ENCODE measurements at regions not wholly inside any gene's neighbourhood (a gene's known extent, or its start where the extent isn't known, plus 50 kb on each side); places are given as distances from the start of the nearest gene placed in this dataset.

DNA sequence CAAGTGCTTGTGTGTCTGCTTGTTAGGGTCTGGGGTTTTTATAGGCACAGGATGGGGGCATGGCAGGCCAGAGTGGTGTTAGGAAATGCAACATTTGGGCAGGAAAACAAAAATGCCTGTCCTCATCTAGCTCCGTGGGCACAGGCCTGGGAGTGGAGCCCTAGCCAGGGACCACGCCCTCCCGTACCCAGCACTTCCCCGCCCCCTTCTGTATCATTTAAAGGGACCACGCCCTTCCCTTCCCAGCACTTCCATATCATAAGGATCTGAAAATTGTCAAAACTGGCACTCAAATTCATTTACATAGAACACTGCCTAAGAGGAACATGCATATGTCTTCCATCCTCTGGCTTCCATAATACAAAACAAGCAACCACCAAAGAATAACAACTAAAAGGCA lies 185.8 kb downstream of the B3GLCT start:
- H4K20me1 ChIP-seq (ENCODE audit: insufficient read depth, low read length) = no peaks in the 10 kb centered on the region
- H3K4me1 ChIP-seq (ENCODE audit: insufficient read depth, low read length, poor library complexity, severe bottlenecking) = no peaks in the 10 kb centered on the region
- H3K36me3 ChIP-seq (ENCODE audit: insufficient read depth, low read length) = no peaks in the 10 kb centered on the region
- CTCF ChIA-PET (ENCODE audit: unreplicated experiment) = no interaction called here
- H3K9me2 ChIP-seq (ENCODE audit: insufficient read depth, low read length) = no peaks in the 10 kb centered on the region
- no peaks in the 10 kb centered on the region for H3K9me3 ChIP-seq (ENCODE audit: low read length)
- no peak for DNase-seq (ENCODE audit: low spot score)
- POLR2A ChIA-PET = no interaction called here
- H3K27ac ChIP-seq (ENCODE audit: low read depth, low read length, poor library complexity, severe bottlenecking) = no peak overlapping the region
- no peak overlapping the region; the same call in 1 of the 2 replicates for H2AFZ ChIP-seq (ENCODE audit: low read length)
- H3K79me2 ChIP-seq (ENCODE audit: insufficient read depth, low read depth, low read length) = no peaks in the 10 kb centered on the region
- no peak overlapping the region for H3K4me3 ChIP-seq (ENCODE audit: low read depth, low read length, poor library complexity, severe bottlenecking)
- H3K4me2 ChIP-seq (ENCODE audit: low read length) = no peak overlapping the region
- no TSS peak for BruUV-seq (replicated peaks)
- TF ChIP-seq, protein P1, sequence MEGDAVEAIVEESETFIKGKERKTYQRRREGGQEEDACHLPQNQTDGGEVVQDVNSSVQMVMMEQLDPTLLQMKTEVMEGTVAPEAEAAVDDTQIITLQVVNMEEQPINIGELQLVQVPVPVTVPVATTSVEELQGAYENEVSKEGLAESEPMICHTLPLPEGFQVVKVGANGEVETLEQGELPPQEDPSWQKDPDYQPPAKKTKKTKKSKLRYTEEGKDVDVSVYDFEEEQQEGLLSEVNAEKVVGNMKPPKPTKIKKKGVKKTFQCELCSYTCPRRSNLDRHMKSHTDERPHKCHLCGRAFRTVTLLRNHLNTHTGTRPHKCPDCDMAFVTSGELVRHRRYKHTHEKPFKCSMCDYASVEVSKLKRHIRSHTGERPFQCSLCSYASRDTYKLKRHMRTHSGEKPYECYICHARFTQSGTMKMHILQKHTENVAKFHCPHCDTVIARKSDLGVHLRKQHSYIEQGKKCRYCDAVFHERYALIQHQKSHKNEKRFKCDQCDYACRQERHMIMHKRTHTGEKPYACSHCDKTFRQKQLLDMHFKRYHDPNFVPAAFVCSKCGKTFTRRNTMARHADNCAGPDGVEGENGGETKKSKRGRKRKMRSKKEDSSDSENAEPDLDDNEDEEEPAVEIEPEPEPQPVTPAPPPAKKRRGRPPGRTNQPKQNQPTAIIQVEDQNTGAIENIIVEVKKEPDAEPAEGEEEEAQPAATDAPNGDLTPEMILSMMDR (conservative IDR thresholded peaks at IDR 0.05; ENCODE audit: low read length) = no peak
- no peak for TF ChIP-seq EZH2phosphoT487 (IDR thresholded peaks at IDR 0.05; ENCODE audit: borderline replicate concordance, low read depth, low read length)
- intact Hi-C loops (cut with micrococcal nuclease; ENCODE audit: unreplicated experiment) = no loop called here

GRCh38 chr13:31394506-31394905 lies 194.7 kb downstream of the B3GLCT start:
- intact Hi-C loops (cut with micrococcal nuclease; ENCODE audit: unreplicated experiment) = no loop called here

DNA sequence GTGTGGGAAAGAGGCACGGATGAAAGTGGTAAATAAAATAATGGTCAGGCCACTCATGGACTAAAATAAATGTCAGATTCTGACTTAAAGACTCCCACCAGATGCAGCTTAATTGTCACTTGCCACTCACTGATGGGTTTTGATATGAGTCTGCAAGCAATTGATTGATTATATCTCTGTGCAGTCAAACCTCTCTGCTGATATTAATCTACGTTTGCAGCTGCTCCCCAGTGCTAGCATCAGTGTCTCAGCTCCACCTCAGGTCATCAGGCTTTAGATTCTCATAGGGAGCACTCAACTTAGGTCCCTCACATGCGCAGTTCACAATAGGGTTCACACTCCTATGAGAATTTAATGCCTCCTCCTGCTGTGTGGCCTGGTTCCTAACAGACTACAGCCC lies 195.3 kb downstream of the B3GLCT start:
- POLR2A ChIA-PET = interaction anchor here (1.2 kb wide), 1 partner anchor 155 kb away, joined by 3 read pairs; no protein-coding TSS in a partner anchor
- no peak for TF ChIP-seq EZH2phosphoT487 (IDR thresholded peaks at IDR 0.05; ENCODE audit: borderline replicate concordance, low read depth, low read length)
- TF ChIP-seq, protein P1 (conservative IDR thresholded peaks at IDR 0.05; ENCODE audit: low read length) = no peak
- no peak for DNase-seq (ENCODE audit: low spot score)
- H3K9me2 ChIP-seq (ENCODE audit: insufficient read depth, low read length) = no peaks in the 10 kb centered on the region
- CTCF ChIA-PET (ENCODE audit: unreplicated experiment) = interaction anchor here (1.0 kb wide), 1 partner anchor 159 kb away, joined by 4 read pairs; no protein-coding TSS in a partner anchor
- H2AFZ ChIP-seq (ENCODE audit: low read length) = no peak overlapping the region
- H3K4me2 ChIP-seq (ENCODE audit: low read length) = no peak overlapping the region
- BruUV-seq (replicated peaks) = no TSS peak
- H4K20me1 ChIP-seq (ENCODE audit: insufficient read depth, low read length) = no peaks in the 10 kb centered on the region
- no peak overlapping the region for H3K27ac ChIP-seq (ENCODE audit: low read depth, low read length, poor library complexity, severe bottlenecking)
- H3K4me1 ChIP-seq (ENCODE audit: insufficient read depth, low read length, poor library complexity, severe bottlenecking) = no peaks in the 10 kb centered on the region
- H3K4me3 ChIP-seq (ENCODE audit: low read depth, low read length, poor library complexity, severe bottlenecking) = no peak overlapping the region
- H3K9me3 ChIP-seq (ENCODE audit: low read length) = peaks cover 21% of the 10 kb centered on the region; the same call in 1 of the 2 replicates
- H3K36me3 ChIP-seq (ENCODE audit: insufficient read depth, low read length) = no peaks in the 10 kb centered on the region; the same call in 1 of the 2 replicates
- H3K79me2 ChIP-seq (ENCODE audit: insufficient read depth, low read depth, low read length) = no peaks in the 10 kb centered on the region
- intact Hi-C loops (cut with micrococcal nuclease; ENCODE audit: unreplicated experiment) = no loop called here

More at GRCh38 chr13:31394506-31394905, 194.7 kb downstream of the B3GLCT start:
- H3K4me1 ChIP-seq (ENCODE audit: insufficient read depth, low read length, poor library complexity, severe bottlenecking) = no peaks in the 10 kb centered on the region
- no peaks in the 10 kb centered on the region; the same call in 1 of the 2 replicates for H3K36me3 ChIP-seq (ENCODE audit: insufficient read depth, low read length)
- ChIA-PET POLR2A (interaction anchor here (1.2 kb wide), 1 partner anchor 154 kb away, joined by 3 read pairs; no protein-coding TSS in a partner anchor), CTCF (ENCODE audit: unreplicated experiment) (interaction anchor here (1.0 kb wide), 1 partner anchor 158 kb away, joined by 4 read pairs; no protein-coding TSS in a partner anchor)
- H3K27ac ChIP-seq (ENCODE audit: low read depth, low read length, poor library complexity, severe bottlenecking) = no peak overlapping the region
- TF ChIP-seq, protein P1 (conservative IDR thresholded peaks at IDR 0.05; ENCODE audit: low read length) = no peak
- TF ChIP-seq EZH2phosphoT487 (IDR thresholded peaks at IDR 0.05; ENCODE audit: borderline replicate concordance, low read depth, low read length) = no peak
- no peak overlapping the region for H2AFZ ChIP-seq (ENCODE audit: low read length)
- H3K4me2 ChIP-seq (ENCODE audit: low read length) = no peak overlapping the region
- no peak overlapping the region for H3K4me3 ChIP-seq (ENCODE audit: low read depth, low read length, poor library complexity, severe bottlenecking)
- peaks cover 15% of the 10 kb centered on the region; the same call in 1 of the 2 replicates for H3K9me3 ChIP-seq (ENCODE audit: low read length)
- H3K9me2 ChIP-seq (ENCODE audit: insufficient read depth, low read length) = no peaks in the 10 kb centered on the region
- no peaks in the 10 kb centered on the region for H3K79me2 ChIP-seq (ENCODE audit: insufficient read depth, low read depth, low read length)
- no peak for DNase-seq (ENCODE audit: low spot score)
- no peaks in the 10 kb centered on the region for H4K20me1 ChIP-seq (ENCODE audit: insufficient read depth, low read length)
- BruUV-seq (replicated peaks) = no TSS peak
